OCI-LY7 (cell line): ENCODE measurements at regions not wholly inside any gene's neighbourhood (a gene's known extent, or its start where the extent isn't known, plus 50 kb on each side); places are given as distances from the start of the nearest gene placed in this dataset.

Experiments
- BruUV-seq: library from RNA; stranded (reverse); fragments of 400-500 nt; replicated peaks from 2 replicates; lab custom pipeline; 2021; lab: Mats Ljungman, UMichigan
- CTCF ChIA-PET: fragments of 300-600 bp; sonication (Branson Sonifier 250); formaldehyde crosslinking; loops from one replicate; lab custom pipeline; 2022; ENCODE audit warnings: antibody characterized with exemption; ENCODE audit not compliant: unreplicated experiment; lab: Charles Lee
- POLR2A ChIA-PET: fragments of 300-600 bp; sonication (Branson Sonifier 250); formaldehyde crosslinking; loops from one replicate; lab custom pipeline; 2022; ENCODE audit warnings: antibody characterized with exemption; lab: Charles Lee
- DNase-seq: peaks from one replicate; pipeline ENCODE4 v3.0.0-alpha.2; 2015; ENCODE audit warnings: low spot score
- H2AFZ ChIP-seq: fragments of 200-600 bp; sonication (generic), shearing (Covaris generic); 2 replicates; pipeline ENCODE4 v1.6.1; 2014; ENCODE audit warnings: mild to moderate bottlenecking, antibody characterized with exemption, low read length, moderate library complexity
- H3K27ac ChIP-seq: fragments of 200-600 bp; sonication (generic); 2 replicates; pipeline ENCODE4 v1.5.1; 2014; ENCODE audit warnings: mixed run types, low read depth, mild to moderate bottlenecking, moderate library complexity, low read length, inconsistent platforms; ENCODE audit not compliant: poor library complexity, severe bottlenecking
- H3K36me3 ChIP-seq: fragments of 200-600 bp; sonication (generic); 2 replicates; pipeline ENCODE4 v1.6.1; 2014; ENCODE audit warnings: mild to moderate bottlenecking, antibody characterized with exemption, low read length, moderate library complexity, mixed read lengths; ENCODE audit not compliant: insufficient read depth
- H3K4me1 ChIP-seq: fragments of 200-600 bp; sonication (generic); 2 replicates; pipeline ENCODE4 v1.5.1; 2014; ENCODE audit warnings: mild to moderate bottlenecking, low read length; ENCODE audit not compliant: insufficient read depth, poor library complexity, severe bottlenecking
- H3K4me2 ChIP-seq: fragments of 200-600 bp; sonication (generic); 2 replicates; pipeline ENCODE4 v1.6.1; 2014; ENCODE audit warnings: mild to moderate bottlenecking, low read length
- H3K4me3 ChIP-seq: fragments of 200-600 bp; sonication (generic); 2 replicates; pipeline ENCODE4 v1.5.1; 2014; ENCODE audit warnings: mild to moderate bottlenecking, low read depth, low read length; ENCODE audit not compliant: poor library complexity, severe bottlenecking
- H3K79me2 ChIP-seq: fragments of 200-600 bp; sonication (generic); 2 replicates; pipeline ENCODE4 v1.6.1; 2016; ENCODE audit warnings: low read depth, mild to moderate bottlenecking, low read length, moderate library complexity, mixed read lengths; ENCODE audit not compliant: insufficient read depth
- H3K9me2 ChIP-seq: fragments of 200-600 bp; sonication (generic); 2 replicates; pipeline ENCODE4 v1.6.1; 2016; ENCODE audit warnings: mild to moderate bottlenecking, low read length, mixed read lengths; ENCODE audit not compliant: insufficient read depth
- H3K9me3 ChIP-seq: fragments of 200-600 bp; sonication (generic); 2 replicates; pipeline ENCODE4 v1.6.1; 2014; ENCODE audit warnings: mild to moderate bottlenecking, mixed run types, low read length, mixed read lengths
- H4K20me1 ChIP-seq: fragments of 200-600 bp; sonication (generic); 2 replicates; pipeline ENCODE4 v1.6.1; 2014; ENCODE audit warnings: mild to moderate bottlenecking, antibody characterized with exemption, low read length, moderate library complexity, mixed read lengths; ENCODE audit not compliant: insufficient read depth
- EZH2phosphoT487 ChIP-seq: fragments of 200-600 bp; sonication (generic); IDR thresholded peaks from 2 replicates; pipeline ENCODE4 v1.6.1; 2018; ENCODE audit warnings: low read depth, borderline replicate concordance, mild to moderate bottlenecking, mixed run types, antibody characterized with exemption, low read length, moderate library complexity, mixed read lengths
- intact Hi-C: fragments of 100-400 bp; cut with micrococcal nuclease; formaldehyde crosslinking; loops from one replicate; pipeline ENCODE4 v1.10.0; 2022; ENCODE audit not compliant: unreplicated experiment
- TF ChIP-seq, protein P1 (sequence below): fragments of 200-600 bp; sonication (generic); conservative IDR thresholded peaks from 2 replicates; pipeline ENCODE4 v1.5.1; 2014; ENCODE audit warnings: mild to moderate bottlenecking, antibody characterized with exemption, low read length, moderate library complexity, mixed read lengths

DNA sequence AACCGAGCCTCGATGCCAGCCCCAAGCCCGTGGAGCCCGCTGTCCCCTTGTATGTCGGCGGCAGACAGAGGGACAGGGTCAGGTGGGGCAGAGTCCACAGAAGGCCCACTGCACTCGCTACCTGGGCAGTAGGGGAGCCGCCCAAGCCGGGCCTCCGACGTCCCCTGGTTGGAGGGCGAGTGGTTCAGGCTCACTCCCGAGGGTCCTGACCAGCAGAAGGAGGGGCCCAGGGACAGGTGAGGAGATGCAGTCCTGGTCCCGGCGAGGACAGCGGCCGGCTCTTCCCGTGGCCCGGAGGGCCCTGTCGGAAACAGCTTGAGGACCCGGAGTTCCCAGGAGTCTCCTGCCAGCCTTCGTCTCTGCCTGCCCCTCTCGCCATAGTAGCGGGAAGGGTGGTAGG, 216.7 kb upstream of the SFSWAP start:
- CTCF ChIA-PET = no interaction called here
- no peaks in the 10 kb centered on the region for H3K4me1 ChIP-seq
- no peaks in the 10 kb centered on the region for H3K9me3 ChIP-seq
- POLR2A ChIA-PET = no interaction called here
- no peak overlapping the region for H3K4me3 ChIP-seq
- no peak overlapping the region for H3K27ac ChIP-seq
- H2AFZ ChIP-seq = no peak overlapping the region
- TF ChIP-seq, protein P1, sequence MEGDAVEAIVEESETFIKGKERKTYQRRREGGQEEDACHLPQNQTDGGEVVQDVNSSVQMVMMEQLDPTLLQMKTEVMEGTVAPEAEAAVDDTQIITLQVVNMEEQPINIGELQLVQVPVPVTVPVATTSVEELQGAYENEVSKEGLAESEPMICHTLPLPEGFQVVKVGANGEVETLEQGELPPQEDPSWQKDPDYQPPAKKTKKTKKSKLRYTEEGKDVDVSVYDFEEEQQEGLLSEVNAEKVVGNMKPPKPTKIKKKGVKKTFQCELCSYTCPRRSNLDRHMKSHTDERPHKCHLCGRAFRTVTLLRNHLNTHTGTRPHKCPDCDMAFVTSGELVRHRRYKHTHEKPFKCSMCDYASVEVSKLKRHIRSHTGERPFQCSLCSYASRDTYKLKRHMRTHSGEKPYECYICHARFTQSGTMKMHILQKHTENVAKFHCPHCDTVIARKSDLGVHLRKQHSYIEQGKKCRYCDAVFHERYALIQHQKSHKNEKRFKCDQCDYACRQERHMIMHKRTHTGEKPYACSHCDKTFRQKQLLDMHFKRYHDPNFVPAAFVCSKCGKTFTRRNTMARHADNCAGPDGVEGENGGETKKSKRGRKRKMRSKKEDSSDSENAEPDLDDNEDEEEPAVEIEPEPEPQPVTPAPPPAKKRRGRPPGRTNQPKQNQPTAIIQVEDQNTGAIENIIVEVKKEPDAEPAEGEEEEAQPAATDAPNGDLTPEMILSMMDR = no peak
- TF ChIP-seq EZH2phosphoT487 = no peak
- no peaks in the 10 kb centered on the region for H3K79me2 ChIP-seq
- no TSS peak for BruUV-seq
- no peak for DNase-seq
- H3K9me2 ChIP-seq = no peaks in the 10 kb centered on the region
- H3K36me3 ChIP-seq = no peaks in the 10 kb centered on the region
- intact Hi-C loops = no loop called here
- no peaks in the 10 kb centered on the region for H4K20me1 ChIP-seq
- no peak overlapping the region for H3K4me2 ChIP-seq

DNA sequence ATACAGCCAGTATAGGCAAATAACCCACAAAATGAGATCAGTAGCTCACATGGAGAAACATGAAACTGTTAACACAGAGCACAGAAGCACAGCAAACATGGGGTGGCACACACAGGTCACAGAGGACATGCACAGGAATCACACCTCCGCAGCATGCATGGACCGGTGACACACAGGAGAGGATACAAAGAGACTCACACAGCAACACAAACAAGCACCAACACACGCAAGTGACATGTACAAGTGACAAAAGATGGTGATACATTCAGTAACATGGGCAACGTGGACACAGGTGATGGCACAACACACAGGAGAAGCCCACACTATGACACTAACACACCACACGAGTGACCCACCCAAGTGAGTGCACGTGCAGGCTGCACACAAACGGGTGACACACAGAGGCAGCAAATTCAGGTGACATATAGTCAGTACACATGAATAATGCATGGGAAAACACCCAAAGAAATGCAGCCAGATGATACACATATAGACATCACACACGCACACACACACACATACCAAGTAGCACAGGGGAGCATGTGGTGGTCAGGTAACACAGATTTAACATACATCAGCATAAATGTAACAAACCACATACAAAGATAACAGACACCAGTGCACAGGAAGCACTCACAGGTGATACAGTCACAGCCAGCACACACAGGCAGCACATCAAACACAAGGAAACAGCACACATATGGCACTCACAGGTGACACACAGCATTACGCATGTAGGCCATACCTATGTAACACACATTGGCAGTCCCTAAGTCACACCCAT, 216.0 kb upstream of the SFSWAP start:
- Histone ChIP-seq H3K36me3 (no peaks in the 10 kb centered on the region), H3K9me2 (no peaks in the 10 kb centered on the region), H3K4me1 (no peaks in the 10 kb centered on the region), H3K9me3 (no peaks in the 10 kb centered on the region), H3K27ac (no peak overlapping the region), H3K79me2 (no peaks in the 10 kb centered on the region), H3K4me2 (no peak overlapping the region), H4K20me1 (no peaks in the 10 kb centered on the region), H3K4me3 (no peak overlapping the region), H2AFZ (no peak overlapping the region)
- ChIA-PET POLR2A (no interaction called here), CTCF (no interaction called here)
- BruUV-seq = no TSS peak
- TF ChIP-seq, protein P1 = no peak
- TF ChIP-seq EZH2phosphoT487 = no peak
- intact Hi-C loops = no loop called here
- DNase-seq = no peak

DNA sequence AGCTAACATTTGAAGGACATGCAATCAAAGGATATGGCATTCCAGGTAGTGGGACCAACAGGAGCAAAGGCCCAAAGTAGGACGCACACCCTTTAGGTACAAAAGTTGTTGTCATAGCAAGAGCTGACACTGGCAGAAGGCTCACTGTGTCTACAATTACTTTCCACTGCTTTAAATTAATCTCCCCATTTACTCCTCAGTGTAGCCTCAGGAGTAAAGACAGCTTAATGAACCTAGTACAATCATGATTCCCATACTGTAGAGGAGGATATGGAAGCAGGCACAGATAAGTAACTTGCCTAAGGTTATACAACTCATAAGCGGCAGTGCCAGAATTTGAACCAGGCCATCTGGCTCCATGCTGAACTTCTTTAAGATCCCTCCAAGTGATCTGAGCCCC, 212.9 kb upstream of the SFSWAP start:
- H3K4me2 ChIP-seq = no peak overlapping the region
- CTCF ChIA-PET = no interaction called here
- BruUV-seq = no TSS peak
- no peaks in the 10 kb centered on the region for H3K9me3 ChIP-seq
- no peak overlapping the region for H2AFZ ChIP-seq
- H4K20me1 ChIP-seq = no peaks in the 10 kb centered on the region
- DNase-seq = no peak
- no peaks in the 10 kb centered on the region for H3K36me3 ChIP-seq
- no peaks in the 10 kb centered on the region for H3K4me1 ChIP-seq
- H3K4me3 ChIP-seq = no peak overlapping the region
- no peaks in the 10 kb centered on the region for H3K79me2 ChIP-seq
- H3K27ac ChIP-seq = no peak overlapping the region
- intact Hi-C loops = no loop called here
- H3K9me2 ChIP-seq = no peaks in the 10 kb centered on the region
- no peak for TF ChIP-seq EZH2phosphoT487
- TF ChIP-seq, protein P1 = no peak
- POLR2A ChIA-PET = no interaction called here
